Ovary (tissue), 3 donors: ENCODE measurements at regions not wholly inside any gene's neighbourhood (a gene's known extent, or its start where the extent isn't known, plus 50 kb on each side); places are given as distances from the start of the nearest gene placed in this dataset.

Source experiments
- EP300 ChIP-seq: sonication (generic); formaldehyde crosslinking; IDR thresholded peaks from one replicate; pipeline ENCODE4 v1.6.1; 2017; ENCODE audit warnings: antibody characterized with exemption
- POLR2A ChIP-seq: fragments of 450-650 bp; IDR thresholded peaks from one replicate; pipeline ENCODE4 v1.6.1; 2017; ENCODE audit warnings: antibody characterized with exemption, mild to moderate bottlenecking, moderate library complexity
- TF ChIP-seq, protein P1 (sequence below), 3 donors: fragments of 450-650 bp in 2 of 3; fragments of 200-600 bp in 1 of 3; IDR thresholded peaks; one replicate each; pipeline versions ENCODE4 v1.5.1 to v1.8.0; 2016 to 2022; ENCODE audit warnings: antibody characterized with exemption in 3 of 3, mild to moderate bottlenecking in 1 of 3
- donor health status: DM: no; HTN: no; CAD: no.

- TF ChIP-seq POLR2A (no peak), EP300 (no peak)
- TF ChIP-seq, protein P1, sequence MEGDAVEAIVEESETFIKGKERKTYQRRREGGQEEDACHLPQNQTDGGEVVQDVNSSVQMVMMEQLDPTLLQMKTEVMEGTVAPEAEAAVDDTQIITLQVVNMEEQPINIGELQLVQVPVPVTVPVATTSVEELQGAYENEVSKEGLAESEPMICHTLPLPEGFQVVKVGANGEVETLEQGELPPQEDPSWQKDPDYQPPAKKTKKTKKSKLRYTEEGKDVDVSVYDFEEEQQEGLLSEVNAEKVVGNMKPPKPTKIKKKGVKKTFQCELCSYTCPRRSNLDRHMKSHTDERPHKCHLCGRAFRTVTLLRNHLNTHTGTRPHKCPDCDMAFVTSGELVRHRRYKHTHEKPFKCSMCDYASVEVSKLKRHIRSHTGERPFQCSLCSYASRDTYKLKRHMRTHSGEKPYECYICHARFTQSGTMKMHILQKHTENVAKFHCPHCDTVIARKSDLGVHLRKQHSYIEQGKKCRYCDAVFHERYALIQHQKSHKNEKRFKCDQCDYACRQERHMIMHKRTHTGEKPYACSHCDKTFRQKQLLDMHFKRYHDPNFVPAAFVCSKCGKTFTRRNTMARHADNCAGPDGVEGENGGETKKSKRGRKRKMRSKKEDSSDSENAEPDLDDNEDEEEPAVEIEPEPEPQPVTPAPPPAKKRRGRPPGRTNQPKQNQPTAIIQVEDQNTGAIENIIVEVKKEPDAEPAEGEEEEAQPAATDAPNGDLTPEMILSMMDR (IDR thresholded peaks at IDR 0.05) = no peak
Observed at GRCh38 chr14:51538973-51539372, 112.7 kb upstream of the FRMD6 start.
